ENCODE measurements at regions not wholly inside any gene's neighbourhood (a gene's known extent, or its start where the extent isn't known, plus 50 kb on each side); places are given as distances from the start of the nearest gene placed in this dataset.

GRCh38 chr1:50261951-50262350 is 153.2 kb downstream of the ELAVL4 start:
- TF ChIP-seq CTCF (IDR thresholded peaks at IDR 0.05; ENCODE audit: low read depth, low read length, missing control alignments), result no peak
- no peak for DNase-seq (ENCODE audit: extremely low read depth, low read depth)
- no peak overlapping the region for H3K4me3 ChIP-seq (replicated peaks; ENCODE audit: low read depth, low read length)

GRCh38 chr1:50257940-50258685 is 149.4 kb downstream of the ELAVL4 start:
- DNase-seq (ENCODE audit: extremely low read depth, low read depth), result no peak
- no peak for TF ChIP-seq CTCF (IDR thresholded peaks at IDR 0.05; ENCODE audit: low read depth, low read length, missing control alignments)
- no peak overlapping the region for H3K4me3 ChIP-seq (replicated peaks; ENCODE audit: low read depth, low read length)

- DNase-seq (ENCODE audit: extremely low read depth, low read depth), result no peak
- H3K4me3 ChIP-seq (replicated peaks; ENCODE audit: low read depth, low read length), result no peak overlapping the region
- no peak for TF ChIP-seq CTCF (IDR thresholded peaks at IDR 0.05; ENCODE audit: low read depth, low read length, missing control alignments)
Observed at GRCh38 chr1:50257029-50257428, 148.3 kb downstream of the ELAVL4 start.

Measured in HFF-Myc (cell line).